EH (cell line): ENCODE measurements at regions not wholly inside any gene's neighbourhood (a gene's known extent, or its start where the extent isn't known, plus 50 kb on each side); places are given as distances from the start of the nearest gene placed in this dataset.
"Not testable (repeated sequence)": the region's sequence is repeated elsewhere in the genome, so short reads cannot be mapped to it uniquely, and the experiment has no call there.

Experiments
- DNase-seq: peaks from one replicate; pipeline ENCODE4 v3.0.0-alpha.2; 2015; ENCODE audit warnings: low read depth

DNA sequence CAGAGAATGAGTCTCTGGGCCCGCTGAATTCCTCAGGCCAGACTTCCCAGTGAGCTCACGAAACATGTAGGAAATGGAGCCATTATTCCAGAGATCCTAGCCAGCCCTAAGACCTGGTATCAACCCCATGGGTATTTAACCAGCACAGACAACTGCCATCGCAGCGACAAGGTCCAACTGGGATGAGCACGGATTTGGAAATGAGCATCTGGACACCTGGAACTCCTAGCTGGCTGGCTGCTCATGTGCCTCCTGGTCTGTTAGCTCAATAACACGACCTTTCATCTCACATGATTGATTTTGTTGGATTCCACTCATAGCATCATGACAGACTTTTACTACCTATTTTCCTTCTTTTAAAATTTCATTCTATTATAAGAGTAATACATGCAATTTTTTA, 51.0 kb downstream of the POU3F3 start:
- no peak for DNase-seq

DNA sequence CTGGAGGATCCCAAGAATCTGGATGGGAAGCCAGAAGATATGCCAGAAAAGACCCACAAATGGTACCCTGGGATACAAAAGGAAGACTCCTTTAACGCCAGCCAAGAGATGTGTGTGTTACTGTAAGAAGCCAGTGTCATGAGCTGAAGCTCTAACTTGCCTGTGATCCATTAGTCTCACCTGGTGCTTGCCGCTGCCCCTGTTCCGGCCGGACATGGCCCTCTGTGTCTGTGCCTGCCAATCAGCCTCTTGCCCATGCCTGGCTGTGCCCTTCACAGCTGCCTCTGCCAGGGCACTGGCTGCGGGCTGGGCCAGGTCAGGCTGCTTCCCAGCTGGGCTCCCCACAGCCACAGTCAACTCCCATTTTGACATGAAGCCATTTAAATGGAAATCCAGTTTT, 55.4 kb downstream of the POU3F3 start:
- no peak for DNase-seq

DNA sequence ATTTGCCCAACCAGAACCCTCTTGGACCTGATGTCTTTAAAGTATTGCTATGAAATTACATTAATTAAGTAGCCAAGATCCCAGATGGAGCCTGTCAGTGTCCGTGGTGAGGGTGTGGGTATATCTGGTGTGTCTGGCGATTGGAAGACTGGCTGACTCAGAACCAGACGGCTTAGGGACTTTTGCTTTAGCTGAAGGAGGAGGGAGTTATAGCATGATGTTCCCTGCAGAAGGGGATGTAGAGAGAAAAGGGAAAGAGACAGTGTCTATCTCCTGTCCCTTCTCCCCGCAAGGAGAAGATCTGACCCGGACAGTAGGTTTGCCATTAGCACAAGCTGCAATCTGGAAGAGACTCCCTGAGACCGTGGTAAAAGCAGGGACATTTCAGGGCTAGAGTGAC, 60.6 kb downstream of the POU3F3 start:
- no peak for DNase-seq

GRCh38 chr2:104915107-104915793, 61.3 kb downstream of the POU3F3 start:
- no peak for DNase-seq

DNA sequence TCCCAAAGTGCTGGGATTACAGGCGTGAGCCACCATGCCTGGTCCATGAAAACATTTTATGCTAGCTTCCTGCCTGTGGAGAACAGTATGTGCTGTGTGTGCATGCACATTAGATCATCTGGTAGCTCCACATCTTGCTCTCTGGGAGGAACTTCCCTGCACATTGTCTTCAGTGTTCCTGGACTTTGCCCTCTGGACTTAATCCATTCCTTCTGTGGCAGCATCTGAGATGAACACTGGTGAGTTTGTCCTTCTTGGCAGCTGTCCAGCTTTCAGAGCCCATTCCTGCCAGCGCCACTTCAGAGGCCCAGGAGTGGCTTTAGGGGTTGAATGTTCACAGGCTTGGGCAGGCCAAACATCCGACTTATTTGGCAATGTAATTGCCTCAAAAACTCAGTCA, 65.2 kb downstream of the POU3F3 start:
- DNase-seq = no peak

GRCh38 chr2:104923665-104924064, 69.8 kb downstream of the POU3F3 start:
- no peak for DNase-seq

- DNase-seq = no peak
Measured at GRCh38 chr2:104929663-104930062, 75.7 kb downstream of the POU3F3 start.

GRCh38 chr2:104930732-104931131, 76.8 kb downstream of the POU3F3 start:
- DNase-seq = no peak

DNA sequence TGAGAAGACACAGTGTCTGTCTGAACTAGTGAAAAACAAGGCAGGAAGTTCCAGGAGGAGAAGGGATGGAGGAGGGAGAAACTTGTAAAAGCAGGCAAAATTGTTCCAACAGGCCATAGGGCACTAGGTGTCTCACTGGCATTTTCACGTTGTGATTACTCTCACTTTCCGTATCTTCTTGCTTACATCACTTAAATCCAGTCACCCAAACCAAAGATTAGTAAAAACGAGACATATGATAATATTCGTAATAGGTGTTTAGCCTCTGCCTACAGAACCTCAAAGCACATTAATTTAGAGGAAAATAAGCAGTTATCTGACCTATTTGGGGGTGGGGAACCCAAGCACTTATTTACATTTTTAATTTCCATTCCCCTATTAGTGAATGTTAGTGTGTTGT, 78.3 kb downstream of the POU3F3 start:
- no peak for DNase-seq

DNA sequence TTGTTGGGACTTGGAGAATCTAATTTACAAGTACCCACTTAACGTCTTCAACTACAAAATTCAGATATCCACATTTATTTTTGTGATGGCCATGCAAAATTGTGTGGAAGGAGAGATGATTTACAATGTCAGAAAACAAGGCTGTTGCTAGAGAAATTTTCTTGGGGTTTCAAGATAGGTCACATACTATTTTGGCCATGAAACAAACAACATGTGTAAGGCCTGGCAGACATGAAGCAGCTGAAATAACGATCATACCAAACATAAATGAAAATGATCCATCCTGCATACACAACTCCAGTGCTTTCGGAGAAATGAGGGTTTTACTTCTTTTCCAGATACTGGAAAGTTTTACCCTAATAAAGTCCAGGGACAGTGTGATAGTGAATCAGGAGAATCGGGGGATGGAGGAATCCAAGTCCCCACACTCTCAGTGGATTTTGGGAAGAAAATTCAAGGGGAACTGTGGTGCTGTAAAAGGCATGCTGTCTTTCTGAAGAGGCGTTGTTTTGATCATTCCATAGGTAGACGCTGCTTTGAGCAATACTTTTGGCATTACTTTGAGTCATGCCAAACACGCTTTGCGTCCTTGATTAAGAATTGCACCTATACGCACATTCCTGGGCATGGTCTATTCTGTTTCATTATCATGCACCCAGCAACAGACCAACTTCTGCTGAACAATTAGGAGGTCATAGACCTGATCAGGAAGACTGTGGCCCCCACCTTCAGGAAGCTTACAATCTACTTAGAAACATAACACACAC, 79.4 kb downstream of the POU3F3 start:
- no peak for DNase-seq

- DNase-seq = no peak
Measured at GRCh38 chr2:104936527-104936926, 82.6 kb downstream of the POU3F3 start.

- no peak for DNase-seq
Measured at GRCh38 chr2:104938231-104938941, 84.5 kb downstream of the POU3F3 start.

- no peak for DNase-seq
Measured at GRCh38 chr2:104939570-104940217, 85.8 kb downstream of the POU3F3 start.

DNA sequence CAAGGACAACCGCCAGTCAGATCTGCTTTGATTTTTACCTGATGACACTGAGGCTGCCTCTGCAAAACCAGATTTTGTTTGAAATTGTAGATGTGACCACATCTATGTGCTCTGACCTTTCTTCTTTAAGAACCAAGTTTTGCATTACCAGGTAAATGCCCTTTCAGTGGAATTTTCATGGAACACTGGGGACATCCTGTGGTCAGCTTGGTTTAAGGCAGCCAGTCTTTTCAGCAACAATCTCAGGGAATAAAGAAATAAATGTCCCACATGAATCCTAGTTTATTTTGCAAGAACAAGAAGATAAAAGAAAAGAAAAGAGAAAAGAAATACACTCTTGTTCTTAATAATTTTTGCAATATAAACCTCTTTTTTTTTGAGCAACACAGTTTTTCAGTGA, 90.6 kb downstream of the POU3F3 start:
- DNase-seq = peak; percentile 1

- DNase-seq = no peak
Measured at GRCh38 chr2:104945121-104945520, 91.2 kb downstream of the POU3F3 start.

- DNase-seq = no peak
Measured at GRCh38 chr2:104945866-104946265, 92.0 kb downstream of the POU3F3 start.

DNA sequence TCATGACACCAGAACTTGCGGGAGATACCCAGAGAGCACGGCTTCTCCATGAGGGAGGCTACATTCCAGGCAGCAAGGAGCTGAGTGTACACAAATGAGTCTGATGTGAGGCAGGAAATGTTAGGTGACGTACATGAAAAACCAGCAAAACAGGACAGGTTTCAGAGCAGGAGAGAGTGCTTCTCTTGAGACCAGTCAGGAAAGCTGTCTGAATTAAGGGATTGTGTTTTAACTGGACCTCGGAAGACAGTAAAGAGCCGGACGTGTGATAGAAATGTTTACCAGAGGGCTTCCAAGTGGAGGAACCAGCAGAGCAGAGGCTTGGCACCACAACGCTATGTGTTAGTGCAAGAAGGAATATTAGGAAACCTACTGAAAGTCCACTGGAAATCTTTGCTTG, 90.4 kb upstream of the MRPS9 start:
- DNase-seq = not testable (repeated sequence)

DNA sequence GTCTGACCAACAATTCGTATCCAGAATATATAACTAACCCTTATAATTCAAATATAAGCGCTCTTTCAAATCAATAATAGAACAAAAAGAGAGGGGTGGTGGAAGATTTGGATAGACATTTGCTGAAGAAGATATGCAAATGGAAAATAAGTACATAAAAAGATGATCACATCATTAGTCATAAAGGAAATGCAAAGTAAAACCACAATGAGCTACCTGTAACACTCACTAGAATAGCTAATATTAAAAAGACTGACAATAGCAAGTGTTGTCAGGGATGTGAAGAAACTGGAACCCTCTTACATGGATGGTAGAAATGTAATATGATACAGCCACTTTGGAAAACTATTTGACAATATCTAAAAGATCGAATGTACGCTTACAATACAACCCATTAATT, 84.9 kb upstream of the MRPS9 start:
- DNase-seq = no peak

- no peak for DNase-seq
Measured at GRCh38 chr2:104965900-104966299, 72.0 kb upstream of the MRPS9 start.

DNA sequence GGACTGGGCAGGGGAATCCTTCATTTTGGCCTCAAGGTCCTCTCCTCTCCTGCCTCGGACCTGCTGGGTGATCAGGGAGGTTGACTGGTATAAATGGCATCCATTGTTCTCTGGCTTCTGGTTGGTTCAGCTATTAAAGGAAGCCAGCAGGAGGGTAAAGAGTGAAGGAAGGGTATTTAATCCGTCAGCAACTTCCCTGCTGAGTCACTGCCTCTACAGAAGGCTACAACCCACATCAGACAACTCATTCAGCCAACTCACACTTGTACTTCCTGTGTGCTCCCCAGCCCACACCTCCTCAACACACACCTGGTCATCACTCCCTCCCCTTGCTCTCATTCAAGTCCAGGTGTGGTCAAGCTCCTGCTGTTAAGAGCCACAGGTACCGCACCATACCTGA, 68.3 kb upstream of the MRPS9 start:
- DNase-seq = no peak

DNA sequence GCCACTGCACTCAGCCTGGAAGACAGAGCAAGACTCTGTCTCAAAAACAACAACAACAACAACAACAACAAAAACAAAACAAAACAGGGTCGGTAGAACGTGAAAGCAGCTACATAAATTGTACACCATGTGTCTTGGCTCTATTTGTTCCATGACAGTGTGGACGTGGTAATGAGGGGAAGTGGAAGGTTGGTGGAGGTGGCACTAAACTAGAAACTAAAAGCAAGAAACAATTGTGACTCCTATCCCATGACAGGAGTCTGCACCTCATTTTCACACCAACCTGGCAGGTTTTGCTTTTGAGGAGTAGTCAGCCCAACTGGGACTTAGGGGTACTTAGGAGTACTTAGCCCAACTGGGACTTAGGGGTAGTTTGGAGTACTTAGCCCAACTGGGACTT, 62.5 kb upstream of the MRPS9 start:
- no peak for DNase-seq

GRCh38 chr2:104975851-104976250, 62.0 kb upstream of the MRPS9 start:
- no peak for DNase-seq
